Right lobe of liver (tissue), 4 donors: ENCODE measurements at regions not wholly inside any gene's neighbourhood (a gene's known extent, or its start where the extent isn't known, plus 50 kb on each side); places are given as distances from the start of the nearest gene placed in this dataset.

ENCODE experiments used
- POLR2A ChIP-seq: fragments of 450-650 bp; IDR thresholded peaks from one replicate; pipeline ENCODE4 v1.6.1; 2017; ENCODE audit warnings: antibody characterized with exemption, mild to moderate bottlenecking
- TF ChIP-seq, protein P1 (sequence below), 4 donors: fragments of 200-600 bp in 3 of 4; fragments of 450-650 bp in 1 of 4; IDR thresholded peaks; one replicate each; pipeline versions ENCODE4 v1.5.1 to v1.8.0; 2016 to 2022; ENCODE audit warnings: antibody characterized with exemption in 4 of 4, mild to moderate bottlenecking in 2 of 4
- donor health status: DM: no; HTN: no; CAD: no.
- donor health status: DM: no; HTN: no; CAD: no.
- donor health status: DM: no; HTN: yes; CAD: no.

DNA sequence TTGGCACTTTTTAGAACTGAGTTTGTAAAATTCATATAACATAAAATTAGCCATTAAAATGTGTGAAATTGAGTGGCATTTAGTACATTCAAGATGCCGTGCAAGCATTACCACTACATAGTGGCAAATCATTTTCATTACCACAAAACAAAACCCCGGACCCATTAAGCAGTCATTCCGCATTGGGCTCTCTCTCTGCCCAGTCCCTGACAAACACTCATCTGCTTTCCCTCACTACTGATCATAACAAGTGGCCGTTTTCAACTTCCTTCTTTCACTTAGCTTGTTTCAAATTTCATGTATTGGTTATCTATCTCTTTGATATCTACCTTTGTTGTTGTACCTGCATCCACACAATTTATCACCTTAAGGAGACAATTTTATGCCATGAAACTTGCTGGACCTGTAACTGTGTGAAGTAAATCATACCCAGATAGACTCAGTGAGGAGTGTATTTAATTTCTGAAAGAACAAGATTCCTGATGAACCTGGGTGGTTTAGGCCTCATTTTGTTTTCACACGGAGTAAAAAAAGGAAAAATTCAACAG is 202.1 kb downstream of the OR13H1 start:
- TF ChIP-seq, protein P1, sequence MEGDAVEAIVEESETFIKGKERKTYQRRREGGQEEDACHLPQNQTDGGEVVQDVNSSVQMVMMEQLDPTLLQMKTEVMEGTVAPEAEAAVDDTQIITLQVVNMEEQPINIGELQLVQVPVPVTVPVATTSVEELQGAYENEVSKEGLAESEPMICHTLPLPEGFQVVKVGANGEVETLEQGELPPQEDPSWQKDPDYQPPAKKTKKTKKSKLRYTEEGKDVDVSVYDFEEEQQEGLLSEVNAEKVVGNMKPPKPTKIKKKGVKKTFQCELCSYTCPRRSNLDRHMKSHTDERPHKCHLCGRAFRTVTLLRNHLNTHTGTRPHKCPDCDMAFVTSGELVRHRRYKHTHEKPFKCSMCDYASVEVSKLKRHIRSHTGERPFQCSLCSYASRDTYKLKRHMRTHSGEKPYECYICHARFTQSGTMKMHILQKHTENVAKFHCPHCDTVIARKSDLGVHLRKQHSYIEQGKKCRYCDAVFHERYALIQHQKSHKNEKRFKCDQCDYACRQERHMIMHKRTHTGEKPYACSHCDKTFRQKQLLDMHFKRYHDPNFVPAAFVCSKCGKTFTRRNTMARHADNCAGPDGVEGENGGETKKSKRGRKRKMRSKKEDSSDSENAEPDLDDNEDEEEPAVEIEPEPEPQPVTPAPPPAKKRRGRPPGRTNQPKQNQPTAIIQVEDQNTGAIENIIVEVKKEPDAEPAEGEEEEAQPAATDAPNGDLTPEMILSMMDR (IDR thresholded peaks at IDR 0.05), result no peak
- TF ChIP-seq POLR2A, result no peak
